ENCODE measurements at regions not wholly inside any gene's neighbourhood (a gene's known extent, or its start where the extent isn't known, plus 50 kb on each side); places are given as distances from the start of the nearest gene placed in this dataset.

DNA sequence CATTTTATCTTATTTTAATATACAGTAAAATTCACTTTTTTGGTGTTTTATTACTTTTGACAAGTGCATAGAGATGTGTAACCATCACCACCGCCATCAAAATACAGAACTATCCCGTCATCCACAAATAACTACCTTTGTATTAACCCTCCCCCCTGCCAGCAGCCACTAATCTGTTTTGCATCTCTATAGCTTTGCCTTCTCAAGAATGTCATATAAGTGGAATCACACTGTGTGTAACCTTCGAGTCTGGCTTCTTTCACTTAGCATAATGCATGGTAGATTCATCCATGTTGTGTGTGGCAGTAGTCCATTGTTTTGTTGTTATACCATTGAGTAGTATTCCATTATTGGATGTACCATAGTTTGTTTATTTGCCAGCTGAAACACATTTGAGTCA is 98.8 kb downstream of the BOD1 start:
- Histone ChIP-seq H3K27ac (ENCODE audit: low read depth in 2 of 2, low read length in 1 of 2) (no peak overlapping the region), H3K36me3 (replicated peaks in 1 of 2; ENCODE audit: control insufficient read depth in 1 of 2, insufficient read depth in 2 of 2, low read length in 1 of 2) (no peaks in the 10 kb centered on the region), H3K9me3 (no peaks in the 10 kb centered on the region; the same call in 1 of the 2 replicates), H3F3A (replicated peaks; ENCODE audit: insufficient read depth) (no peaks in the 10 kb centered on the region), H3K27me3 (ENCODE audit: insufficient read depth) (no peaks in the 10 kb centered on the region; the same call in 1 of the 2 replicates), H3K4me2 (no peak overlapping the region), H3K79me2 (ENCODE audit: insufficient read depth) (no peaks in the 10 kb centered on the region), H4K20me1 (ENCODE audit: insufficient read depth) (no peaks in the 10 kb centered on the region), H3K4me1 (ENCODE audit: control insufficient read depth in 1 of 2, insufficient read depth in 2 of 2, low read depth in 1 of 2, low read length in 1 of 2) (no peaks in the 10 kb centered on the region; a peak in 1 of 4 replicates), H2AFZ (ENCODE audit: low read depth) (no peak overlapping the region), H3K4me3 (ENCODE audit: low read depth in 2 of 2, low read length in 1 of 2) (no peak overlapping the region), H3K9me2 (no peaks in the 10 kb centered on the region), H3K9ac (no peak overlapping the region)
- no peak for DNase-seq
- ChIA-PET POLR2A (no interaction called here), CTCF (no interaction called here)
- TF ChIP-seq MEF2A (IDR thresholded peaks at IDR 0.05; ENCODE audit: borderline replicate concordance, low read depth) (no peak), SIN3A (IDR thresholded peaks at IDR 0.05; ENCODE audit: borderline replicate concordance, low read depth, low read length) (no peak), RCOR1 (IDR thresholded peaks at IDR 0.05; ENCODE audit: low read length) (no peak), GABPA (IDR thresholded peaks at IDR 0.05; ENCODE audit: low read depth) (no peak), TAF1 (IDR thresholded peaks at IDR 0.05; ENCODE audit: borderline replicate concordance, low read depth, low read length) (no peak), NFIC (IDR thresholded peaks at IDR 0.05; ENCODE audit: borderline replicate concordance) (no peak), RAD21 (IDR thresholded peaks at IDR 0.05; ENCODE audit: low read length) (no peak), FOXM1 (IDR thresholded peaks at IDR 0.05; ENCODE audit: low read depth) (no peak), EZH2phosphoT487 (IDR thresholded peaks at IDR 0.05; ENCODE audit: borderline replicate concordance, low read depth) (no peak), ELF1 (IDR thresholded peaks at IDR 0.05) (no peak), FOSL2 (IDR thresholded peaks at IDR 0.05; ENCODE audit: borderline replicate concordance, low read depth) (no peak), CHD2 (IDR thresholded peaks at IDR 0.05; ENCODE audit: low read length, partially characterized antibody) (no peak), SMC3 (IDR thresholded peaks at IDR 0.05; ENCODE audit: low read depth, low read length) (no peak), RFX5 (IDR thresholded peaks at IDR 0.05; ENCODE audit: low read length) (no peak), TEAD4 (IDR thresholded peaks at IDR 0.05; ENCODE audit: borderline replicate concordance, insufficient read depth) (no peak), EP300 (IDR thresholded peaks at IDR 0.05; ENCODE audit: borderline replicate concordance in 1 of 2, low read depth in 1 of 2, low read length in 1 of 2) (no peak)
- TF ChIP-seq, protein P1, sequence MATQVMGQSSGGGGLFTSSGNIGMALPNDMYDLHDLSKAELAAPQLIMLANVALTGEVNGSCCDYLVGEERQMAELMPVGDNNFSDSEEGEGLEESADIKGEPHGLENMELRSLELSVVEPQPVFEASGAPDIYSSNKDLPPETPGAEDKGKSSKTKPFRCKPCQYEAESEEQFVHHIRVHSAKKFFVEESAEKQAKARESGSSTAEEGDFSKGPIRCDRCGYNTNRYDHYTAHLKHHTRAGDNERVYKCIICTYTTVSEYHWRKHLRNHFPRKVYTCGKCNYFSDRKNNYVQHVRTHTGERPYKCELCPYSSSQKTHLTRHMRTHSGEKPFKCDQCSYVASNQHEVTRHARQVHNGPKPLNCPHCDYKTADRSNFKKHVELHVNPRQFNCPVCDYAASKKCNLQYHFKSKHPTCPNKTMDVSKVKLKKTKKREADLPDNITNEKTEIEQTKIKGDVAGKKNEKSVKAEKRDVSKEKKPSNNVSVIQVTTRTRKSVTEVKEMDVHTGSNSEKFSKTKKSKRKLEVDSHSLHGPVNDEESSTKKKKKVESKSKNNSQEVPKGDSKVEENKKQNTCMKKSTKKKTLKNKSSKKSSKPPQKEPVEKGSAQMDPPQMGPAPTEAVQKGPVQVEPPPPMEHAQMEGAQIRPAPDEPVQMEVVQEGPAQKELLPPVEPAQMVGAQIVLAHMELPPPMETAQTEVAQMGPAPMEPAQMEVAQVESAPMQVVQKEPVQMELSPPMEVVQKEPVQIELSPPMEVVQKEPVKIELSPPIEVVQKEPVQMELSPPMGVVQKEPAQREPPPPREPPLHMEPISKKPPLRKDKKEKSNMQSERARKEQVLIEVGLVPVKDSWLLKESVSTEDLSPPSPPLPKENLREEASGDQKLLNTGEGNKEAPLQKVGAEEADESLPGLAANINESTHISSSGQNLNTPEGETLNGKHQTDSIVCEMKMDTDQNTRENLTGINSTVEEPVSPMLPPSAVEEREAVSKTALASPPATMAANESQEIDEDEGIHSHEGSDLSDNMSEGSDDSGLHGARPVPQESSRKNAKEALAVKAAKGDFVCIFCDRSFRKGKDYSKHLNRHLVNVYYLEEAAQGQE (IDR thresholded peaks at IDR 0.05; ENCODE audit: low read depth, low read length) = no peak
- TF ChIP-seq, protein P2, sequence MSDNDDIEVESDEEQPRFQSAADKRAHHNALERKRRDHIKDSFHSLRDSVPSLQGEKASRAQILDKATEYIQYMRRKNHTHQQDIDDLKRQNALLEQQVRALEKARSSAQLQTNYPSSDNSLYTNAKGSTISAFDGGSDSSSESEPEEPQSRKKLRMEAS (IDR thresholded peaks at IDR 0.05; ENCODE audit: low read depth) = no peak
- TF ChIP-seq, protein P3, sequence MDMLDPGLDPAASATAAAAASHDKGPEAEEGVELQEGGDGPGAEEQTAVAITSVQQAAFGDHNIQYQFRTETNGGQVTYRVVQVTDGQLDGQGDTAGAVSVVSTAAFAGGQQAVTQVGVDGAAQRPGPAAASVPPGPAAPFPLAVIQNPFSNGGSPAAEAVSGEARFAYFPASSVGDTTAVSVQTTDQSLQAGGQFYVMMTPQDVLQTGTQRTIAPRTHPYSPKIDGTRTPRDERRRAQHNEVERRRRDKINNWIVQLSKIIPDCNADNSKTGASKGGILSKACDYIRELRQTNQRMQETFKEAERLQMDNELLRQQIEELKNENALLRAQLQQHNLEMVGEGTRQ (IDR thresholded peaks at IDR 0.05; ENCODE audit: borderline replicate concordance, low read depth, low read length) = no peak
- 17% methylated on average over 3 of the region's 3 CpGs for WGBS (ENCODE audit: low lambda C conversion rate)
